ENCODE measurements at regions not wholly inside any gene's neighbourhood (a gene's known extent, or its start where the extent isn't known, plus 50 kb on each side); places are given as distances from the start of the nearest gene placed in this dataset.

- no peak for TF ChIP-seq CTCF (IDR thresholded peaks at IDR 0.05)
These were observed 224.7 kb upstream of the CDH7 start for GRCh38 chr18:65526099-65526498.

GRCh38 chr18:65523461-65523860 is 227.4 kb upstream of the CDH7 start:
- no peak for TF ChIP-seq CTCF (IDR thresholded peaks at IDR 0.05)

- no peak for TF ChIP-seq CTCF (IDR thresholded peaks at IDR 0.05)
These were observed 227.9 kb upstream of the CDH7 start for GRCh38 chr18:65522907-65523306.

GRCh38 chr18:65516209-65516608 is 234.6 kb upstream of the CDH7 start:
- TF ChIP-seq CTCF (IDR thresholded peaks at IDR 0.05), result no peak

GRCh38 chr18:65498605-65499004 is 252.2 kb upstream of the CDH7 start:
- no peak for TF ChIP-seq CTCF (IDR thresholded peaks at IDR 0.05)

- TF ChIP-seq CTCF (IDR thresholded peaks at IDR 0.05), result no peak
These were observed 263.2 kb upstream of the CDH7 start for GRCh38 chr18:65487569-65487968.

GRCh38 chr18:65477455-65477854 is 273.4 kb upstream of the CDH7 start:
- TF ChIP-seq CTCF (IDR thresholded peaks at IDR 0.05), result no peak

GRCh38 chr18:65468881-65469280 is 281.9 kb upstream of the CDH7 start:
- TF ChIP-seq CTCF (IDR thresholded peaks at IDR 0.05), result no peak
